ENCODE measurements at regions not wholly inside any gene's neighbourhood (a gene's known extent, or its start where the extent isn't known, plus 50 kb on each side); places are given as distances from the start of the nearest gene placed in this dataset.

- 70 to 80% methylated on average over 1 of the region's 1 CpG for WGBS, 2 donors
These were observed 180.9 kb upstream of the DEPDC1 start for GRCh38 chr1:68677684-68678351.

GRCh38 chr1:68696221-68696620 is 199.3 kb upstream of the DEPDC1 start:
- FAIRE-seq (no peak), ATAC-seq (no peak), DNase-seq (no peak)
- WGBS, 2 donors, result 41 to 54% methylated on average over 3 of the region's 3 CpGs
- H3K4me3 ChIP-seq, result no peak overlapping the region
- no peaks in the 10 kb centered on the region for H3K27me3 ChIP-seq
- H3K27ac ChIP-seq, result no peak overlapping the region
- intact Hi-C loops (cut with DNase I), result no loop called here
- H3K36me3 ChIP-seq, result no peaks in the 10 kb centered on the region
- TF ChIP-seq CTCF (IDR thresholded peaks at IDR 0.05), result no peak
- H3K9me3 ChIP-seq, result no peaks in the 10 kb centered on the region
- no peaks in the 10 kb centered on the region for H3K4me1 ChIP-seq

More at GRCh38 chr1:68677684-68678351, 180.9 kb upstream of the DEPDC1 start:
- TF ChIP-seq CTCF (IDR thresholded peaks at IDR 0.05), result no peak
- no peaks in the 10 kb centered on the region for H3K4me1 ChIP-seq
- H3K36me3 ChIP-seq, result no peaks in the 10 kb centered on the region
- H3K4me3 ChIP-seq, result no peak overlapping the region
- DNase-seq (no peak), ATAC-seq (no peak), FAIRE-seq (no peak)
- no peaks in the 10 kb centered on the region for H3K27me3 ChIP-seq
- no peak overlapping the region for H3K27ac ChIP-seq
- intact Hi-C loops (cut with DNase I), result no loop called here
- H3K9me3 ChIP-seq, result no peaks in the 10 kb centered on the region

- Histone ChIP-seq H3K36me3 (no peaks in the 10 kb centered on the region), H3K27me3 (no peaks in the 10 kb centered on the region), H3K27ac (no peak overlapping the region), H3K4me1 (no peaks in the 10 kb centered on the region), H3K4me3 (no peak overlapping the region), H3K9me3 (no peaks in the 10 kb centered on the region)
- TF ChIP-seq CTCF (IDR thresholded peaks at IDR 0.05), result no peak
- DNase-seq (no peak), ATAC-seq (no peak), FAIRE-seq (no peak)
- 9 to 23% methylated on average over 2 of the region's 2 CpGs for WGBS, 2 donors
- intact Hi-C loops (cut with DNase I), result no loop called here
These were observed 207.1 kb upstream of the DEPDC1 start for GRCh38 chr1:68703921-68704354.

- ATAC-seq (no peak), DNase-seq (no peak), FAIRE-seq (no peak)
- 37 to 38% methylated on average over 2 of the region's 2 CpGs for WGBS, 2 donors
- Histone ChIP-seq H3K27me3 (no peaks in the 10 kb centered on the region), H3K4me3 (no peak overlapping the region), H3K27ac (no peak overlapping the region), H3K4me1 (no peaks in the 10 kb centered on the region), H3K36me3 (no peaks in the 10 kb centered on the region), H3K9me3 (no peaks in the 10 kb centered on the region)
- no peak for TF ChIP-seq CTCF (IDR thresholded peaks at IDR 0.05)
- intact Hi-C loops (cut with DNase I), result no loop called here
These were observed 208.0 kb upstream of the DEPDC1 start for GRCh38 chr1:68704800-68705443.

- no peak for ATAC-seq
- no peak for FAIRE-seq
- H3K4me1 ChIP-seq, result no peaks in the 10 kb centered on the region
- no peak for TF ChIP-seq CTCF (IDR thresholded peaks at IDR 0.05)
- H3K27me3 ChIP-seq, result no peaks in the 10 kb centered on the region
- H3K27ac ChIP-seq, result no peak overlapping the region
- H3K4me3 ChIP-seq, result no peak overlapping the region
- no peak for DNase-seq
- intact Hi-C loops (cut with DNase I), result no loop called here
- H3K9me3 ChIP-seq, result no peaks in the 10 kb centered on the region
- no peaks in the 10 kb centered on the region for H3K36me3 ChIP-seq
These were observed 208.6 kb upstream of the DEPDC1 start for GRCh38 chr1:68705466-68705865.

All from pancreas (tissue), 10 donors.